Fibroblast of the conjunctiva (primary cell): ENCODE measurements at regions not wholly inside any gene's neighbourhood (a gene's known extent, or its start where the extent isn't known, plus 50 kb on each side); places are given as distances from the start of the nearest gene placed in this dataset.
"Not testable (repeated sequence)": the region's sequence is repeated elsewhere in the genome, so short reads cannot be mapped to it uniquely, and the experiment has no call there.

ENCODE experiments used
- DNase-seq: peaks from one replicate; pipeline ENCODE4 v3.0.0-alpha.2; 2010; ENCODE audit warnings: low read depth

DNA sequence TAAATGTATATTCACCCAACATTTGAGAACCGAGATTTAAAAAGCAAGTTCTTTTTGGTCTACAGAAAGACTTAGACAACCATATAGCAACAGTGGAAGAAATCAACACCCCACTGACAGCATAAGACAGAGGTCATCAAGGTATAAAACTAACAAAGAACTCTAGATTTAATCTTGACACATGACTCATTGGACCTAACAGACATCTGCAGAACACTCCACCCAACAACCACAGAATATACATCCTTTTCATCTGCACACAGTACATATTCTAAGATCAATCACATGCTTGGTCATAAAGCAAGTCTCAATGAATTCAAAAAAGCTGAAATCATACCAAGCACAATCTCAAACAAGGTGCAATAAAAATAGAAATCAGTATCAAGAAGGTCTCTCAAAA lies 65.8 kb downstream of the SPIN4 start:
- DNase-seq, result no peak

GRCh38 chrX:63284659-63285058 lies 66.5 kb downstream of the SPIN4 start:
- DNase-seq, result no peak

GRCh38 chrX:63283348-63283747 lies 67.8 kb downstream of the SPIN4 start:
- DNase-seq, result no peak

GRCh38 chrX:63282828-63283227 lies 68.3 kb downstream of the SPIN4 start:
- DNase-seq, result no peak

GRCh38 chrX:63282077-63282476 lies 69.1 kb downstream of the SPIN4 start:
- no peak for DNase-seq

GRCh38 chrX:63281465-63281864 lies 69.7 kb downstream of the SPIN4 start:
- no peak for DNase-seq

DNA sequence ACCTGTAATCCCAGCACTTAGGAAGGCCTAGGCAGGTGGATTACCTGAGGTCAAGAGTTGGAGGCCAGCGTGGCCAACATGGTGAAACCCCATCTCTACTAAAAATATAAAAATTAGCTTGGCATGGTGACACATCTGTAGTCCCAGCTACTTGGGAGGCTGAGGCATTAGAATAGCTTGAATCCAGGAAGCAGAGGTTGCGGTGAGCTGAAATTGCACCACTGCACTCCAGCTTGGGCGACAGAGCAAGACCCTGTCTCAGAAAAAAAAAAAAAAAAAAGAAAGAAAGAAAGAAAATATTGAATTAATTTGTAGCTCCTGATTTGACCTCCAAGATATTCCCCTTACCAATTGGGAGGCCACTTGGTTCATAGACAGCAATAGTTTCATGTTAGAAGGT lies 73.7 kb downstream of the SPIN4 start:
- DNase-seq, result not testable (repeated sequence)

- no peak for DNase-seq
Observed at GRCh38 chrX:63275127-63275526, 76.0 kb downstream of the SPIN4 start.

GRCh38 chrX:63270873-63271272 lies 80.3 kb downstream of the SPIN4 start:
- DNase-seq, result no peak

DNA sequence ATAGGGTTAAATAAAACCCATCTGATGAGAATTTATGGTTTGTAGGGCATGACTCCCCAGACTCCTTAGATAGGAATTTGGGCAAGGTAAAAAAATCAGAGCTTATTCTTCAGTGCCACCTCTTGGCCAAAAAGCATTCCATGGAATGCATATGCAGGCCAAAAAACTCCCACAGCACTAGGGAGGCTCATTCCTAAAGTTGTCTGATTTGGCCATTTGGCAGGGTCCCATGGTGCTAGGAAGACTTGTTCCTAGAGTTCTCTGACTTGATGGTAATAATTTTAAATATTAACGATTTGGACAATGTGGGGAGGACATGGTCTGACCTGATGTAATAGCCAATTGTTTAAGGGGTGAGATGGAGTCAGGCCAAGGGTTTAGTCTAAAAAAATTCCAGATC lies 93.0 kb downstream of the SPIN4 start:
- DNase-seq, result no peak

GRCh38 chrX:63250253-63250868 lies 100.8 kb downstream of the SPIN4 start:
- DNase-seq, result peak; percentile 65

DNA sequence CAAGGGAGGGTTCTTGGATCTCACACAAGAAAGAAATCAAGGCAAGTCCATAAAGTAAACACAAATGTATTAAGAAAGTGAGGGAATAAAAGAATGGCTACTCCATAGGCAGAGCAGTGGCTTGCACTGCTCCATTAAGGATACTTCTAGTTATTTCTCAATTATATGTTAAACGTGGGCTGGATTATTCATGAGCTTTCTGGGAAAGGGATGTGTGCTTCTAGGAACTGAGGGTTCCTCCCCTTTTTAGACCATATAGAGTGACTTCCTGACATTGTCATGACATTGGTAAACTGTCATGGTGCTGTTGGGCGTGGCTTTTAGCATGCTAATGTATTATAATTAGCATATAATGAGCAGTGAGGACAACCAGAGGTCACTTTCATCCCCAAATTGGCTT lies 108.4 kb downstream of the SPIN4 start:
- not testable (repeated sequence) for DNase-seq

- DNase-seq, result not testable (repeated sequence)
Observed at GRCh38 chrX:63235963-63236362, 115.2 kb downstream of the SPIN4 start.

DNA sequence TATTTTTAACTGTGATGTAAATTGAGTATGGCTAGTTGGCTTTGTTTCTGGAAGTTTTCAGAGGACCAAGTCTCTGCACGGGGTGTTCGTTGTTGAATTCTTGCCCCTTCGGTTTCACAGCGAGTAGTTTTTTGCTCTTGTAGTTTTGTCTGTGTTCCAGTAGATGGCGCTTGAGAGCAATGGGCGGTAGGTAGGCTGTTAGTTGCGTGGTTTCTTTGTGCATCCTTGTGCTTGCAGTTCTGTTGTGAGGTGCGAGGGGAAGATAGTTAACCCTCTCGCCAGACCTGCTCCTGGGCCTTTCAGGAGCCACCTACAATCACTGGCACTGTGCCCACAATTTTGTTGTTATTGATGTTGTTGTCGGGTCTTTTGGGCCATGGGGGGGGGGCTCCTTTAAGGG lies 118.1 kb downstream of the SPIN4 start:
- DNase-seq, result not testable (repeated sequence)

DNA sequence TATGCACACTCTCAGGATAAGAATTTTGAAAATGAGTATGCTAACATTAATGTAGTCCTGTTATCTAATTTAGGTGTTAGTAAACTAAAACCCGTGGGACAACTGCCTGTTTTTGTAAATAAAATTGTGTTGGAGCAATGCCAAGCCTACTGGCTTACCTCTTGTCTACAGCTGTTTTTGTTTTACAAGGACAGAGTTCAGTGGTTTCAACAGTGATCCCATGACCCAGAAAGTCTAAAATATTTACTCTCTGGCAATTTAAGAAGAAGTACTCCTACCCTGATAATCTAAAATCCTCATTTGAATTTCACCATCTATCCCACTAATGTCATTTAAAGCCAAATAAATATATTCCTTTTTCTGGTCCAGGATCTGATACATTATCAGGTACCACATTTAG lies 132.9 kb downstream of the SPIN4 start:
- DNase-seq, result not testable (repeated sequence)

GRCh38 chrX:63217549-63217948 lies 133.6 kb downstream of the SPIN4 start:
- not testable (repeated sequence) for DNase-seq

DNA sequence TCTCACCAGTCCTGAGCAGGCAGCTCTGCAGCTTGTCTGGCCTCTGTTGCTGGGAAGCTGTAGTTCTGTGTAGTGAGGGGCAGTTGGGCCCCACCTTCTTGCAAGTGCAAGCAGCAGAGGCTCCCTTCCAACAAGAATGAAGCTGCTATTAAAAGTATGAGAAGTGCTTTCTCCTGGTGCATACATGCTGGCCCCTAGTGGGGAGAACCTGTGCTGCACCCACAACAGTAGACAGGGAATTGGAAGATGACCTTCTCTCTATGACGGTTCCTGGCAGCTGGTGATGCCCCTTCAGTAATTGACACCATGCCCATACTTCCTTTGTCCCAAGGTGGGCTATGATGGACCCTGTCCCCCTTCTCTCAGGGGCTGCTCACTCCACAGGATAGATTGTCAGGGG lies 141.5 kb downstream of the SPIN4 start:
- DNase-seq, result not testable (repeated sequence)

DNA sequence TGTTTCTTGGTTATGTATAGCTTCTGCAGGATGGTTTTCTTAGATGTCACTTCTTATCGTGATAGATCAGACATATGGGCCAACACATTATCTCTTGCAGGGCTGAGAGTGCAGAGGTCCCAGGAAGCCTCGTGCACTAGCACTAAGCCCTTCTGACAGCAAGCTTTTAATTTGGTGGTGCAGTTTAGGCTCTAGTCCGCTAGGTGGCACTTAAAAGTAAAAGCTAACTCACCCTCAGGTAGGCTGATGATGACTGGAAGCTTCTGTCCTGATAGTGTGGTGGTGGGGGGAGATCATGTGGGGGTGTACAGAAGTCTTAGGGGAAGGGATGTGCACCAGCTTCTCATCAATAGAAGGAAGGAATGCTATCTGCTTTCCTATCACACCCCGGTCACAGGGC lies 142.0 kb downstream of the SPIN4 start:
- not testable (repeated sequence) for DNase-seq

GRCh38 chrX:63204266-63205074 lies 146.7 kb downstream of the SPIN4 start:
- not testable (repeated sequence) for DNase-seq

DNA sequence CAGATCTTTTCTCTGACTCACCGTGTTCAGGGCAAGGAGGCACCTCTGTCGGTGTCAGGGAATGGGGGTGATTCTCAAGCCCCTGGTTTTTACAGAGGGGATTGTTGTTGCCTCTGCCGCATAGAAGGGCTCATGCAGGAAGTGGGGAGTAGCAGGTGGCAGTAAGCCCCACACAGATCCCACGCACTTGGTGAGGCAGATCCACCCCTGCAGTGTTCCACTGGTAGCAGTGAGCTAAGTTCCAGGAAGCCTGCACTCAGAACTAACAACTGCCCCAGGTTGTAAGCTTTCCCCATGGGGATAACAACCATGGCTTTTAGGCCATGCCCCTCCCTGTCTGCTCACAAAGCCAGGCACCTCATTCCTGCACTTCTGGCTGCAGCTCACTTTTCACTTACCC lies 149.1 kb downstream of the SPIN4 start:
- not testable (repeated sequence) for DNase-seq

- not testable (repeated sequence) for DNase-seq
Observed at GRCh38 chrX:63198693-63199092, 152.4 kb downstream of the SPIN4 start.

GRCh38 chrX:63192366-63193041 lies 158.6 kb downstream of the SPIN4 start:
- DNase-seq, result not testable (repeated sequence)

- DNase-seq, result no peak
Observed at GRCh38 chrX:63186137-63186536, 165.0 kb downstream of the SPIN4 start.
